Activated naive CD4-positive, alpha-beta T cell (primary cell): ENCODE measurements at regions not wholly inside any gene's neighbourhood (a gene's known extent, or its start where the extent isn't known, plus 50 kb on each side); places are given as distances from the start of the nearest gene placed in this dataset.

ENCODE experiments used
- DNase-seq, 4 experiments: peaks; one replicate each; lab custom pipeline; 2025; lab: John Stamatoyannopoulos, UW

DNA sequence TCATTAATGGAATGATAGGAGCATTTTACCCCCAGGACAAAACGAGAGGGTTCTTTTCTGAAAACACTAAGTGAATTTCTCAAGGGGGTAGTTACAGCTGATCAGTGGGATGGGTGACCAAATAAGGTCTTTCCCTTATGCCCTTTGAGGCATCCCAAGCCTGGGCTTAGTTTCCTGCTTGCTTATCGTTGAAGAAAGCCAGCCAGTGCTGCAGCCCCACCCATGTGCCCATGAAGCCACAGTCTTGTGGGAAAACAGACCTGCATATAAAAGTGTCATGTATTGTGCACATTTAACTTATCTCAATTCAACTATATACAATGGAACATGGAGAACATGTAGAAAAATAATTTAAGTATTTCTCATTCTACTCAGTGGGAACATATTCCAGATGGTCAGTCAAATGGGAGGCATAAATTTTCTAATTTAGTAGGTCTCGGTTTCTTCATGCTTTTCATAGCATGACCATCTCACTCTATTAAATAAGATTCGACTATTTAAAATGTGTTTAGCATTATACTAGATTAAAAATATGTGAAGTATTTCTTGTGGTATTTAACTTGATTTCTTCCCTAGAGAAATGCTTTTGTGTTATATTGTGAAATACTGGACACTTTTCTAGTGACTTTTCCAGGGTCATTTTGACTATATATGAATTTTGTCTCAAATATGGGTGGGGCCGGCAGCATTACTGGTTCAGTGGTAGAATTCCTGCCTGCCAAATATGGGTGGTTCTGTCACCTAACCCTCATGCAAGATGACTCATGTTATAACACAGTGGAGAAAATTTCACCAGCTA is 189.7 kb upstream of the SGCD start:
- DNase-seq = no peak

DNA sequence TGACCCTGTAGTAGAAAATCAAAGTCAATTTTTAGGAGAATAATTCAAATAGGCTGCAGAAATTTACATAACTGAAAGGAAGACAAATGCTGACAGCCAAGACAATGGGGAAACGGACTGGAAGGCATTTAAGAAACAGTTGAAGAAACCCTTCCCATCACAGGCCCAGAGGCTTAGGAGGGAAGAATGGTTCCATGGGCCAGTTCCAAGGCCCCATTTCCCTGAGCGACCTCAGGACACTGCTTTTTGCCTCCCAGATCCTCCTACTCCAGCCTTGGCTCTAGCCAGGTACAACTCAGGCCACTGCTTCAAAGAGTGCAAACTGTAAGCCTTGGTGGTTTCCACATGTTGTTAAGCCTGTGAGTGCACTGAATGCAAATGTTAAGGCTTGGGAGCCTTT is 184.1 kb upstream of the SGCD start:
- DNase-seq = no peak

DNA sequence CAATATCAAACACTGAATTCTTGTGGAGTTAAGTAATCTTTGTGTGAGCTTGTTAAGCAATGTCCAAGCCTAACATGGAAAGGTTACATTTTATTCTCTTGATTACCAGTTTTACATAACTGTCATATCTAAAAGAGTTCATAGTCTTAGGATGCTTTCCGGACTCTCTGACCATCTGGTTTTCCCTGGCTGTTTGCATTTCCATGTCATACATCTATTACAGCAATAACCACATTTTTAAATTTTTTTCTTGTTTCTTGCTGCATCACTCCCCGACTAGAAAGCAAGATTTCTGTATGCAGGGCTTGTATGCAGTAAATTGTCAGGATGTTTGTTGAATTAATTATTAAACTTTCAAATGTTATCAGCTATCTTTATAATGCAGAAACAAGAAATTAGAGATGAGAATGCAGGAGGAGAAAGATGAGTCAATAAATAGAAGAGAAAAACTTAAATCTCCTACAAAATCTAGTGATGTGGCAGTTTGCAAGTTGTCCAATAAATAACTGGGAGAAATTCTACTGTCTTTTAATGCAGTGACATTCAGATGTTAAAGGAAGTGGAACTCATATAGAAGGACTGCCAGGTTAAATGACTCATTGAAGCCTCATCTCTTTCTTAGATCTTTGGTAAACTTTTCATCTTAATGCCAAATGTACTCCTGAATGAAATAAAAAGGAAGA is 179.6 kb upstream of the SGCD start:
- no peak for DNase-seq

- no peak for DNase-seq
These were observed 179.0 kb upstream of the SGCD start for GRCh38 chr5:156147944-156148285.

GRCh38 chr5:156148301-156148700 is 178.7 kb upstream of the SGCD start:
- no peak for DNase-seq

- no peak for DNase-seq
These were observed 177.8 kb upstream of the SGCD start for GRCh38 chr5:156149213-156149612.

- DNase-seq = no peak
These were observed 173.4 kb upstream of the SGCD start for GRCh38 chr5:156153602-156154001.

- DNase-seq = no peak
These were observed 172.2 kb upstream of the SGCD start for GRCh38 chr5:156154757-156155156.

DNA sequence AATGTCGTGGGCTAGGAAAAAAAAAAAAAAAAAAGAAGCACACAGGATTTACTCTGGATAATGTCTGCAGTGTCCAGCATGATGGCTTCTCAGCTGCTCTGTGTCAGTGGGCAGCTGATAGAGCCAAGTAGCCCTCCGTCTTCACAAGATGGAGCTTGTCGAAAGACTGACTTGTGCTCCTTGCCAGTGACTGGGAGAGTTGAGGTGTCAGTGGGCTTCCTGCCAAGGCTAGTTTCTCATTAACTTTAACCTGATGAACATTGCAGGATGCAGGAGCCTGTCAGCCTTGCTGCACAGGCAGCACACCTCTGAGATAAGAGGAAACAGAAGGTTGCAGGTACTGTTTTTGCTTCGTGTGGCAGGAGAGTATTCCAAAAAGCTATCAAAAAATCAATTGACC is 171.4 kb upstream of the SGCD start:
- no peak for DNase-seq

DNA sequence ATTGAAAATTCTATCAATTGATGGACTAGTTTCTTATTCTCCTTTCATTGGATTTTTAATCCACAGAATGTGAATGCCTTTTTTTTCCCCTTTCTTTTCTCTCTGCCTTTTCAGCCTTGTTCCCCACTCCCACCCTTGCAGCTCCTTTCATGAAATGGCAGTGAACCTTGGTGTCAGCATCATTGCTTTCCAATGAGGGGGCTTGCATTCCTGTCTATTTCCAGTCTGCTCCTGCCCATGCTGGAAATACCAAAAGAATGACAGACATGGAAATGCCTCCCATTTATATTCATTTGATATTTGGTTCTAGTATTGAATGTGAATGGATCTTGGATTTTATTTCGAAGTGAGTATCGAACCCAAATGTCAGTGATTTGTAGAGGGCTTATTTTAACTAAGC is 162.7 kb upstream of the SGCD start:
- no peak for DNase-seq

GRCh38 chr5:156169495-156169894 is 157.5 kb upstream of the SGCD start:
- DNase-seq = no peak

DNA sequence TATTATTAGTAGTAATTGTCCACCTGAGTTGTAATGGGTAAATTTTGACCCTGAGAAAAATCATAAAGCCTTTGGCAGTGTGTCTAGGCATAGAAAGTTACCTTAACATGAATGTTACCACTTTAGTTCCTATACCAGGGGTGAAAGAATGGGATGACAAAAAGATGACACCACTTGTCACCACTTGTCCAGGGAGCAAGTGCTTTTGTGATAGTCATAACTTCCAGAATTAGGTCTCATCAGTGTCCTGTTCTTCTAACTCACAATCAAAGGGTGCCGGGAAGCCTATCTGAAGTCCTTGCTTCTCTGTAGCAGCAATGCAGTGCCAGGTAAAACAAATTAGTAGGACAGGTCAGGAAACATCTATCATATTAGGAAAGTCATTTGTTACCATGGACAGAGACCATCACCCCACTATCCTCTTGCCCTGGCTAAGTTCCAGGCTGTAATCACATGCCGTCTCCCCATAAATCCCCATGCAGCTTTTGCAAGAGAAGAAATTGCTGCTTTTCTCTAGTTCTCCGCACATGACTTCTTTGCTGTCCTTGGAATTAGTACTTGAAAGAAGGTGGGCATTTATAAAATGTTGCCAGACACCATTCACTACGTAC is 156.5 kb upstream of the SGCD start:
- no peak for DNase-seq

DNA sequence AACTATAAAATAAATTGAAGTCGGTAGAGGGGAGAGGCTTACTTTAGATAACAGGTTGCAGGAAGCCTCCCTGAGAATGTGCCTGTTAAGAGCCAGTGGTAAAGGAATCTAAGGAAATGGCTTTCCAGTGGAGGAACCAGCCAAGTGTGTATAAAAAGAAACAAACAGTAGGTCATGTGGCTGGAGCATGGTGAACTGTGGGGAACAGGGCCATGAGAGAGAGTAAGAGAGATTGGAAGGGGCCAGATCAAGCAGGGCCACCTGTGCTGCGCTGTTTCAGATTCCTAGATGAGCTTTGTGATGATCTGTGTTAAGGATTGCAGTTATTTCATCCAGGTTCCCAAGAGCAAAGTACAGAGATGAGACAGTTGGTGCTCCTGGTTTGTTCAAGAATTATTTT is 152.7 kb upstream of the SGCD start:
- DNase-seq = no peak

DNA sequence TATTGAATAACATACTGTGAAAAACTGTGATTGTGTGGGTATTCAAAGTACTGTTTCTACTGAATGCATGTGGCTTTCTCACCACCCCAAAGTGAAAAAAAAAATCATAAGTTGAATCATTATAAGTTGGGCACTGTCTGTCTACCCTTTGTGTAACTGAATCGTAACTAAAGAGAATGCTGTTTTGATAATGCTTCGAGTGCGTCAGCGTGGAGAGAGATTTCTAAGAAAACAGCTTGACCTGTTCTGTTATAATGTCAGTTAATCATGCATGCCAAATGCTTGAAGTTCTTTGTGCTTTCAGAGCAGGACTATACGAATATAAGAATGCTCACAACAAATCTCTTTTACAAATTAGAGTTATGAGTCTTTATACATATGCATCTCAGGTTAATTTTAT is 148.8 kb upstream of the SGCD start:
- no peak for DNase-seq

DNA sequence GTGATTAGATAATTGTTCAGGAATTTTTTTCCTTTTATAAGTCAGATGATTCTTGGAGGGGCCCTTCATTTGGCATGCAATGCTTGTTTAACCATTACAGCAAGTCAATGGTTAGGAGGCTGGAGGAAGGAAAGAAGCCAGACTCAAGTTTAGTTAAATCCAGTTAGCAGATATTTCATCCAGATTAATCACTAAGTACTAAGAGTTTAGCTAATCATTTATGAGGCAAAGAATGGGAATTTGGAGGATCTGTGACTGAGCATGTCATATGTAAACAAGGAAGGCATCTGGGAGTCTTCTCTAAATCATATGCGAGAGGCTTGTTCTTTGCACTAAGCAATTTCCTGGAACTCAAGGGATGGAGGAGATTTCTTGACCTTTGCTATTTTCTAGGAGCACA is 145.3 kb upstream of the SGCD start:
- no peak for DNase-seq

- no peak for DNase-seq
These were observed 144.6 kb upstream of the SGCD start for GRCh38 chr5:156182174-156182967.

GRCh38 chr5:156186760-156187159 is 140.2 kb upstream of the SGCD start:
- DNase-seq = no peak

DNA sequence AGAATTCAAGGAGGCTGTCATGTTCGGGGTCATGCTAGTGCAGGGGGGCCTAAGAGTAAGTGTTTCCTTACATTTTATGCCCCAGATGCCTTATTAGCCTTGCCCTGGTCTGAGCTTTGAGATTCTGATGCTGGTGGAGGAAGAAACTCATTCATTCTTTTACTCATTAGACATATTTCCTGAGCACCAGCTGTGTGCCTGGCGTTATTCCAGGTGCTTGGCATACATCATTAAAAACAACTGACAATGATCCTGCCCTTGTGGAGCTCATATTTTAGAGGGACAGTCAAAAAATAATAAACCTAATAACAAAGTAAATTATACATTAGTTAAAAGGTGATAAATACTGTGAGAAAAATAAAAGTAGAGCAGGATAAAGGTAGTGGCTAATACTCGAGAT is 138.9 kb upstream of the SGCD start:
- DNase-seq = no peak

DNA sequence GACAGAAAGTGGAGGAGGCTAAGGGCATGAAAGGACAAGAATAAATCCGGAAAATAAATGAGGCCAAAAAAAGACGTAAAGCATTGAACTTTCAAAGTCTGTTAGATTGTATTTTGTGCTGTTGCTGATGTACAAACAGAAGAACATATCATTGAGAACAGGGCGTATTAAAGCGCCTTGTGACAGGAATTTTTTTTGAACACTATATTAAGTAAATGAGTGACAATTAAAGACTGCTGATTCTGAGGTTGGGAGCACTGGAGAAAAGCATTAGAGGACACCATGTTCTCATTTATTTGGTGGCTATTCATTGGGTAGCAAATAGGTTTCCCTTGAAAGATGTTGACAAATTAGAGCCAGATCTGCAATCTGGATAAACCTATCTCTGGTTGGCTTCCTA is 137.3 kb upstream of the SGCD start:
- no peak for DNase-seq

DNA sequence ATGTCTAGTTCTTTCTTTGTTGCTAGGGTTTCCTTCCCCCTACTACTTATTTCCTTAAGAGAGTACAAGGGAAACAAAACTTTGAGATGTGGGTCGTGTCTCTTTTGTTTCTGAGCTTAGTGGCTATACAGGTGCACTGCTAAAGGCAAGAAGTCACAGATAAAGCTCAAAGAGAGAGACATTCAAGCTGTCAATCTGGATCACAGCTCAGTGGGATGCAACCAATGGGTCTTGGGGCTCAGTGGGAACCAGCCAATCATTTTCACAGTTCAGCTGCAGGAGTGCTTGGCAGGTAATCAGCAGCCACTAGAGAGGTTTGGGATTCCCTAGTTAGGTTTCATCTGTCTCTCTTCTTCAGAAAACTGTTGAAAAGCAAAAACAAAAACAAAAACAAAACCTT is 135.4 kb upstream of the SGCD start:
- no peak for DNase-seq

DNA sequence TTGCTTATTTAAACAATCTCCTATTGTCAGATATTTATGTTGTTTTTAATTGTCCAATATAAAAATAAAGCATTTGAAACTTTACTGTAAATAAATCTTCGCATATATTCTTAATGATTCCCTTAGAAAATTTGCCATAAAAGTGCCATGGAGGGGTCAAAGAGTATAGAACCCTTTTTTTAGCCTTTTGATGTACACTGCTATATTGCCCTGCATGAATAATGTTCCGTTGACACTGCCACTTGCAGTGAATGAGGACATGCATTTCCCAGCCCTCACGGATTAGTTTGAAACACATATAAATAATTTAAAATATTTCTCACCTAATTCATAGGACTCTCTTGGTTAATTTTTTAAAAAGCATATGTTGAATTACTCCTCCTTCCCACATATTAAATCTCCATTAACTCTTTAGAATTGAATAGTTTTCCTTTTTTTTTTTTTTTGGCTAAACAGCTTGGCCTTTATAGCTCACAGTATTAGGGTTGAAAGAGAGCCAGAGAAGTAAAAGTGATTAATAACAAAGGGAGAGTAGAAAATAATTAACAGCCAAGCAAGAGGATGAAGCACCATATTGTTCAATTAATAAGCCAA is 129.8 kb upstream of the SGCD start:
- DNase-seq = no peak

DNA sequence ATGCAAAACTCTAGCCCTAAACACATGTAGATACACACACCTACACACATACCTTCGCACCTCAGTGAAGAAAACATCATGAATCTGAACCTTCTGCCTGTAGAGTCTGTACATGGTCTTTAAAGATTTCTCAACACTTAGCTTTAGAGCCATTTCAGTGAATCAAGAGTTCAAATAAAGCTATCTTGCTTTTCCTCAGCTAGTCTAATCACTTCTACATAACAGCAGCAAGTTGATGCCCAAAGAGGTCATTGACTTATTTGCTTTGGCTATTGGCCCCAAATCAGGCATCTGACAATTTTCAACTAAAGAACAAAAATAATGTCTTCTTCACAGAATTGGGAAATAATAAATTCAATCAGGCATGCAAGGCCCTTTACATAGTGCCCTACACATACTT is 127.9 kb upstream of the SGCD start:
- DNase-seq = no peak
